CD4-positive, CD25-positive, alpha-beta regulatory T cell (primary cell): ENCODE measurements at regions not wholly inside any gene's neighbourhood (a gene's known extent, or its start where the extent isn't known, plus 50 kb on each side); places are given as distances from the start of the nearest gene placed in this dataset.

Source experiments
- ATAC-seq, 2 donors: fragments of 150-1000 bp; cut with Tn5 transposase; one replicate each; pipeline ENCODE4 v1.10.0; 2021; ENCODE audit warnings: low read depth in 2 of 2, moderate number of reproducible peaks in 2 of 2, moderate library complexity in 1 of 2
- DNase-seq, 3 donors: peaks; one replicate each; pipeline versions ENCODE4 v3.0.0 to v3.0.0-alpha.2; 2012 to 2022; ENCODE audit warnings: mixed read lengths in 1 of 3
- H3K27ac ChIP-seq: one replicate; pipeline ENCODE4 v1.7.0; 2013; ENCODE audit warnings: mild to moderate bottlenecking, low read length; ENCODE audit not compliant: insufficient read depth, poor library complexity, severe bottlenecking
- H3K27me3 ChIP-seq: one replicate; pipeline ENCODE4 v1.7.0; 2013; ENCODE audit warnings: low read length; ENCODE audit not compliant: control insufficient read depth, insufficient read depth
- H3K36me3 ChIP-seq: one replicate; pipeline ENCODE4 v1.7.0; 2013; ENCODE audit warnings: mild to moderate bottlenecking, low read length, moderate library complexity; ENCODE audit not compliant: control insufficient read depth, insufficient read depth
- H3K4me1 ChIP-seq: 2 replicates; pipeline ENCODE4 v1.7.0; 2013; ENCODE audit warnings: mild to moderate bottlenecking, low read length; ENCODE audit not compliant: insufficient read depth, control insufficient read depth, poor library complexity, severe bottlenecking
- H3K4me3 ChIP-seq: one replicate; pipeline ENCODE4 v1.7.0; 2013; ENCODE audit warnings: low read depth, mild to moderate bottlenecking, low read length, moderate library complexity
- H3K9me3 ChIP-seq, 2 experiments: 1 replicate in 1 of 2; 2 replicates in 1 of 2; pipeline ENCODE4 v1.7.0; 2013; ENCODE audit warnings: low read length in 2 of 2, mild to moderate bottlenecking in 1 of 2, moderate library complexity in 1 of 2; ENCODE audit not compliant: control insufficient read depth in 2 of 2
- H3K27ac Mint-ChIP-seq, 3 donors: one replicate each; pipeline ENCODE4 v1.8.0; 2020 to 2022; ENCODE audit warnings: mild to moderate bottlenecking in 3 of 3, mixed read lengths in 3 of 3, moderate library complexity in 2 of 3
- H3K27me3 Mint-ChIP-seq: one replicate; pipeline ENCODE4 v1.8.0; 2022; ENCODE audit warnings: mild to moderate bottlenecking, mixed read lengths
- H3K36me3 Mint-ChIP-seq: one replicate; pipeline ENCODE4 v1.8.0; 2020; ENCODE audit warnings: mixed read lengths
- H3K4me1 Mint-ChIP-seq, 4 donors: one replicate each; pipeline ENCODE4 v1.8.0; 2020 to 2022; ENCODE audit warnings: mixed read lengths in 4 of 4, mild to moderate bottlenecking in 1 of 4
- H3K4me3 Mint-ChIP-seq, 4 donors: one replicate each; pipeline ENCODE4 v1.8.0; 2020 to 2022; ENCODE audit warnings: mild to moderate bottlenecking in 4 of 4, mixed read lengths in 4 of 4, moderate library complexity in 3 of 4
- H3K9me3 Mint-ChIP-seq, 7 donors: one replicate each; pipeline ENCODE4 v1.8.0; 2020 to 2022; ENCODE audit warnings: mixed read lengths in 7 of 7, mild to moderate bottlenecking in 3 of 7, moderate library complexity in 2 of 7

DNA sequence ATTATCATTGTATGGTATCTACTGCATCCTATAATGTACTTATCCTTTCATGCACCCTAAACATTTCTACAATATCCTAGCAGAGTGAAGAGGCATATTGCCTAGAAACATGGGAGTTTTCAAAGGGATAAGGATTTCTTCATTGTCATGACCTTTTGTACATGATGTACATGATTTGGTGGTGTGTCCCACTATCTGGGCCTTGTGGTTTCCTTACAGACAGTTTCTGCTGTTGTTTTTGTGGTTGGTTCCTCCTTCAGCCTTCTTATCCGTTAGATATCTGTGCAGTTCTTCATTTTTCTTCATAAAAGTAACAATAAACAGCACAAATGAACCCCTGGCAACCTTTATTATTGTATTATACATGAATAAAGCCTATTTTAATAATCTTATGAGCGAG is 70.4 kb upstream of the BACH1 start:
- ATAC-seq (no peak), DNase-seq (no peak)
- no peak overlapping the region for H3K27ac Mint-ChIP-seq
- H3K27me3 ChIP-seq, result peaks cover 5% of the 10 kb centered on the region
- no peak overlapping the region for H3K4me3 Mint-ChIP-seq
- peaks cover 4% of the 10 kb centered on the region for H3K27me3 Mint-ChIP-seq
- H3K4me1 Mint-ChIP-seq, result peaks cover 0 to 8% (median 3%) of the 10 kb centered on the region in 4 donors
- H3K36me3 Mint-ChIP-seq, result no peaks in the 10 kb centered on the region
- no peaks in the 10 kb centered on the region for H3K9me3 ChIP-seq
- no peak overlapping the region for H3K4me3 ChIP-seq
- no peak overlapping the region for H3K27ac ChIP-seq
- H3K4me1 ChIP-seq, result no peaks in the 10 kb centered on the region
- H3K36me3 ChIP-seq, result no peaks in the 10 kb centered on the region
- peaks cover 0 to 5% (median 0%) of the 10 kb centered on the region in 7 donors for H3K9me3 Mint-ChIP-seq

DNA sequence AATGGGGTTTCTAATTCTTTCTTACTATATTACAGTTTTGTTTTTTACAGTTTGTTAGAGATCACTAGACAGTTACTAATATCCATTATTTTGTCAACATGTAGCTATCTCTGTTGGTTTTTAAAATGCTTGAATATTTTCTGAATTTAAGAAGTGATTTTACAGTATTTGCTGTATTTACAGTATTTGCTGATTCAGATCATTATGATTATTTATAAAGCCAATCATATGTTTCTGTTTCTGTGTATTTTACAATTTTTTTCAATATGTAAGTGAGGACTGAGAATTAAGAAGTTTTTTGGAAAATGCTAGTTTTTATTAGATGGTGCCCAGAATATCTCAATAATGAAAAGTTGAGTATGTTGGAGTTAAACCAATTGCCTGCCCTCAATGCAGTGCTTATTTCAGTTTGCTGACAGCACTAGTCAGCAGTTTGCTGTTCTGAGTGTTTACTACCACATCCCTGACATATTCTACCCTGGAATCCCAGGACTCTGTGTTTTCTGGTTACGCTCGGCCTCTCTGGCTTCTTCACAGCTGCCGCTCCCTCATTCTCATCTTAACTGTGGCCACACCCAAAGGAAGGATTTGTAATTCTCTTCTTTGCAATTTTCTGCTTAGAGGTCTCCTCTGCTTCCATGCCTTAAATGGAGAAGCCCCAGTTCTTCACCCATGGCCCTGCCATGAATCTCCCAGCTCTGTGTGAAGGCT is 68.0 kb upstream of the BACH1 start:
- Histone ChIP-seq H3K4me1 (no peaks in the 10 kb centered on the region), H3K27me3 (peaks cover 5% of the 10 kb centered on the region), H3K36me3 (no peaks in the 10 kb centered on the region), H3K9me3 (no peaks in the 10 kb centered on the region), H3K4me3 (no peak overlapping the region), H3K27ac (no peak overlapping the region)
- H3K4me3 Mint-ChIP-seq, result no peak overlapping the region
- ATAC-seq, result no peak
- H3K9me3 Mint-ChIP-seq, result peaks cover 0 to 5% (median 0%) of the 10 kb centered on the region in 7 donors
- no peak overlapping the region for H3K27ac Mint-ChIP-seq
- H3K27me3 Mint-ChIP-seq, result peaks cover 4% of the 10 kb centered on the region
- no peak for DNase-seq
- peaks cover 0 to 14% (median 5%) of the 10 kb centered on the region in 4 donors for H3K4me1 Mint-ChIP-seq
- H3K36me3 Mint-ChIP-seq, result no peaks in the 10 kb centered on the region

DNA sequence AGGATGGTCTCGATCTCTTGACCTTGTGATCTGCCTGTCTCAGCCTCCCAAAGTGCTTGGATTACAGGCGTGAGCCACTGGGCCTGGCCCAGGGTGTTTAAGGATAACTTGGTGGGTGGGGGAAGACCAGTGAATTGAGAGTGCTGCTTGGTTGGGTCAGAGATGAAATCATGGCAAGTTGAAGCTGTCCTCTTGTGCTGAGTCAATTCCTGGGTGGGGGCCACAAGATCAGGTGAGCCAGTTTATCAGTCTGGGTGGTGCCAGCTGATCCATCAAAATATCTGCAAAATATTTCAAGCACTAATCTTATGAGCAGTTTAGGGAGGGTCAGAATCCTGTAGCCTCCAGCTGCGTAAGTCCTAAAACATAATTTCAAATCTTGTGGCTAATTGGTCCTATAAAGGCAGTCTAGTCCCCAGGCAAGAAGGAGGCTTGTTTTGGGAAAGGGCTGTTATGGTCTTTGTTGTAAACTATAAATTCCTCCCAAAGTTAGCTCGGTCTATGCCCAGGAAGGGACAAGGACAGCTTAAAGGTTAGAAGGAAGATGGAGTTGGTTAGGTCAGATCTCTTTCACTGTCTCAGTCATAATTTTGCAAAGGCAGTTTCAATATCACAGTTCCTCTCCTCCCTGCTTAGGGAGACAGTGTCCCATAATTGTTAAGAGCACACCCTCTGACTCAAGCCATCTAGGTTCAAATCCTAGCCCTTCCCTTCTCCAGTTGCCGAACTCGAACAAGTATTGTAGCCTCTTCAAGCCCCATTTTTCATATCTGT is 66.8 kb upstream of the BACH1 start:
- H3K27me3 Mint-ChIP-seq, result peaks cover 4% of the 10 kb centered on the region
- DNase-seq, result no peak
- no peak overlapping the region for H3K4me3 Mint-ChIP-seq
- no peak overlapping the region for H3K4me3 ChIP-seq
- no peak for ATAC-seq
- H3K27me3 ChIP-seq, result peaks cover under 1% of the 10 kb centered on the region
- no peaks in the 10 kb centered on the region for H3K36me3 ChIP-seq
- no peaks in the 10 kb centered on the region for H3K9me3 ChIP-seq
- H3K27ac ChIP-seq, result no peak overlapping the region
- H3K4me1 ChIP-seq, result no peaks in the 10 kb centered on the region
- no peaks in the 10 kb centered on the region for H3K36me3 Mint-ChIP-seq
- H3K9me3 Mint-ChIP-seq, result peaks cover 0 to 1% (median 0%) of the 10 kb centered on the region in 7 donors
- no peak overlapping the region for H3K27ac Mint-ChIP-seq
- H3K4me1 Mint-ChIP-seq, result peaks cover 0 to 19% (median 8%) of the 10 kb centered on the region in 4 donors

DNA sequence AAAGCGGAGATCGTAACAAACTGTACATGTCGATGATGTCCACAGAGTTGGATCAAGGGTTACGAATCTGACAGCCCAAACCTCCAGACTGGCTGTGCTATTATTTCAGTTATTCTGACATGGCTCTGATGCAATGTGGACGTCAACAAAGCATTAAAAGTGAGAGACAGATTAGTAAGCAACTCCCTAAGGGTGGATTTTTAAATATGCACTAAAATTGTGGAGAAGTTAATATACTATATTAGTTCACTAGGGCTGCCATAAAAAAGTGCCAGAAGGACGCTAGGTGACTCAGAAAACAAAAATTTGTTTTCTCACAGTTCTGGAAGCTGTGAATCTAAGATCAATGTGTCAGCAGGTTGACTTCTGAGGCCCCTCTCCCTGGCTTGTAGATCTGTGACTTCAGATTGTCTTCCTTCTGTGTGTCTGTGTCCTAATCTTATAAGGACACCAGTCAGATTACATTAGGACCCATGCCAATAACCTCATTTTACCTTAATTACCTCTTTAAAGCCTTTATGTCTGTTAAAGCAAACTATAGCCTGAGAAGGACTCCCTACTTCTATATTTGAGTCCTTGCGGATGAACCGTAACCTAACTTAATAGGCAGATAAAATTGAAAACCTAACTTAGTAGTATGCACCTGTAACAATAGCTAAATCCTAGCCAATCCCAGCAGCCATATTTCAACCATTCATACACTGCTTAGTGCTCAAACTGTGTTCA is 66.0 kb upstream of the BACH1 start:
- H3K4me1 ChIP-seq, result no peaks in the 10 kb centered on the region
- DNase-seq, result no peak
- no peaks in the 10 kb centered on the region for H3K9me3 ChIP-seq
- H3K4me3 ChIP-seq, result no peak overlapping the region
- no peak overlapping the region for H3K27ac ChIP-seq
- Mint-ChIP-seq H3K27ac (no peak overlapping the region), H3K9me3 (peaks cover 0 to 1% (median 0%) of the 10 kb centered on the region in 7 donors), H3K36me3 (no peaks in the 10 kb centered on the region), H3K27me3 (no peaks in the 10 kb centered on the region), H3K4me1 (peaks cover 0 to 19% (median 8%) of the 10 kb centered on the region in 4 donors), H3K4me3 (no peak overlapping the region)
- no peak for ATAC-seq
- no peaks in the 10 kb centered on the region for H3K36me3 ChIP-seq
- H3K27me3 ChIP-seq, result no peaks in the 10 kb centered on the region

DNA sequence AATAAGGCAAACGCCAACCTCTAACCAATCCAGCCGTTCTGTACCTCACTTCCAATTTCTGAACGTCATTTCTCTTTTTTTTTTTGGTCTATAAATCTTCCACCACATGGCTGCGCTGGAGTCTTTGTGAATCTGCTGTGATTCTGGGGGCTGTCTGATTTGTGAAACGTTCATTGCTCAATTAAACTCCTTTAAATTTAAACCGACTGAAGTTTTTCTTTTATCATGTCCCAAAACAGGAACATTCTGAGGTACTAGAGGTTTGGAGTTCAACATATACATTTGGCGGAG is 65.5 kb upstream of the BACH1 start:
- Histone ChIP-seq H3K4me3 (peak overlapping the region; percentile 2), H3K4me1 (no peaks in the 10 kb centered on the region)
- H3K4me3 Mint-ChIP-seq, result no peak overlapping the region

GRCh38 chr21:29233611-29234540 is 64.8 kb upstream of the BACH1 start:
- Histone ChIP-seq H3K4me1 (no peaks in the 10 kb centered on the region), H3K27me3 (no peaks in the 10 kb centered on the region), H3K9me3 (no peaks in the 10 kb centered on the region), H3K4me3 (peak overlapping the region; percentile 2), H3K27ac (no peak overlapping the region), H3K36me3 (no peaks in the 10 kb centered on the region)
- ATAC-seq (peak; percentile 22 to 29), DNase-seq (no peak)
- Mint-ChIP-seq H3K4me1 (peaks cover 0 to 16% (median 8%) of the 10 kb centered on the region in 4 donors), H3K4me3 (peak overlapping the region in 1 of 4 donors; percentile 15), H3K27ac (peak overlapping the region in 1 of 3 donors; percentile 23), H3K27me3 (no peaks in the 10 kb centered on the region), H3K9me3 (no peaks in the 10 kb centered on the region), H3K36me3 (no peaks in the 10 kb centered on the region)

More for the DNA sequence above, 65.5 kb upstream of the BACH1 start:
- H3K27me3 ChIP-seq, result no peaks in the 10 kb centered on the region
- Mint-ChIP-seq H3K4me1 (peaks cover 0 to 19% (median 8%) of the 10 kb centered on the region in 4 donors), H3K27me3 (no peaks in the 10 kb centered on the region), H3K27ac (no peak overlapping the region), H3K36me3 (no peaks in the 10 kb centered on the region), H3K9me3 (peaks cover 0 to under 1% (median 0%) of the 10 kb centered on the region in 7 donors)
- H3K9me3 ChIP-seq, result no peaks in the 10 kb centered on the region
- no peaks in the 10 kb centered on the region for H3K36me3 ChIP-seq
- H3K27ac ChIP-seq, result no peak overlapping the region
- ATAC-seq, result peak; percentile 8 to 35
- peak in 1 of 3 donors; percentile 14 for DNase-seq

DNA sequence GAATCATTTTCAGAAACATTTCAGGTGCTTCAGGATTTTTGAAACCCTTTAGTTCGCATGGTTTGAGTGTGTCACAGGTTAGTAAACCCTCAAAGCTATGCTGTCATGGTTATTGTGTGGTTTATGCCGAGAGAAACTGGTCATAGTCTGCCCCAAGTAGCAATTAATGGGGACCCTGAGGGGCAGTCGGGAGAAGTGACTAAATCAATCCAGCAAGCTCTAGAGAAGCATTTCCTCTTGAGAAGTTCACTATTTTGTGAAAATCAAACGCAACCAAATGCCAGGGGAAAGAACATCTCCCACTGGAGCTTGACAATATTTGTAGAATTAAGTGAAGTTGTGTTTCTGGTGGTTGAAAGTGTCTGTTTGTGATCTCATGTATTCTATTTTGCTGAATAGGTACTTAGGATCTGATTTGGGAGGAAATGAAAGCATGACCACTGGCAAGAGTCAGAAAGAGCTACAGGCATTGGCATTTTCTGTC is 63.0 kb upstream of the BACH1 start:
- H3K4me3 ChIP-seq, result no peak overlapping the region
- no peak for DNase-seq
- H3K27me3 Mint-ChIP-seq, result no peaks in the 10 kb centered on the region
- H3K4me1 Mint-ChIP-seq, result peaks cover 0 to 17% (median 8%) of the 10 kb centered on the region in 4 donors
- H3K27me3 ChIP-seq, result no peaks in the 10 kb centered on the region
- no peaks in the 10 kb centered on the region for H3K9me3 Mint-ChIP-seq
- no peaks in the 10 kb centered on the region for H3K36me3 ChIP-seq
- H3K27ac Mint-ChIP-seq, result peak overlapping the region in 1 of 3 donors; percentile 17
- no peak overlapping the region for H3K4me3 Mint-ChIP-seq
- ATAC-seq, result no peak
- no peaks in the 10 kb centered on the region for H3K36me3 Mint-ChIP-seq
- H3K4me1 ChIP-seq, result no peaks in the 10 kb centered on the region
- no peaks in the 10 kb centered on the region for H3K9me3 ChIP-seq
- H3K27ac ChIP-seq, result no peak overlapping the region
